ENCODE measurements at regions not wholly inside any gene's neighbourhood (a gene's known extent, or its start where the extent isn't known, plus 50 kb on each side); places are given as distances from the start of the nearest gene placed in this dataset.

DNA sequence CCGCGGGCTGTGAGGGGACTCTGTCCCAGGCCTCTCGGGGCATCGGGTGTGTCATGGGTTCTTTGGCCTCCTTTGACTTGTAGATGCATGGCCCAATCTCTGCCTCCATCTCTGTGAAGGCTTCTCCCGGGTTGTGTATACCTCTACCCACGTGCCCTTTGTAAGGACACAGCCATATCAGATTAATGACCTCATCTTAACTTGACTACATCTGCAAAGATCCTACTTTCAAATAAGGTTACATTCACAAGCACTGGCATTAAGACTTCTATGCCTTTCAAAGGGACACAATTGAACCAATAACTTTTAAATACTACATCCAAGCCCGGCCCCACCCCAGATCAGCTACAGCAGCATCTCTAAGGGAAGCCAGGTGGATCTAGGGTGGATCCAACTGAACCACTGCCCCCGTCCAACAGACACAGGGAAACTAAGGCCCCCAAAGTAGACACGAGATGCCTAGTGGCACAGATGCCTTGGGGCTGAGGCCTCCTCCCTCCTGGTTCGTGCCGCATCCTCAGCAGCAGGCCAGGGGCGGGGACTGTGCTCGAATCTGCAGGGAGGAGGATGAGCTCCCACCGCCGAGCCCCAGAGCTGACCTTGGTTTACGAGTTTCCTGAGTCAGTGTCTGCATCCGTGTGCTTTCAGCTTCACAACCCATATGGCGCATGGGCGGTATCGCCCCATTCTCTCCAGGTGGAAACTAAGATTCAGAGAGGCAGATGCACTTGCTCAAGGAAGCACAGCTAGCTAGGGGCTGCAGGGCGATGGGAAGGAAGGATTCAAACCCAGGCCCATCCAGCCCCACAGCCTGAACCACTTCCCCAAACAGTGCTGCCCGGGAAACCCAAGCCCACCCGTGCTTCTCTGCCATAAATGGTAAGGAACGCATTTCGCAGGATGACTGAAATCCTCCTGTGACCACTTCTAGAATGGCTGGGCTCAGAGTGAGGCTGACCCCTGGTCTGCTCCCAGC lies 353.3 kb downstream of the C16orf95 start:
- no peak for DNase-seq (ENCODE audit: low read depth in 2 of 3, low spot score in 2 of 3)

DNA sequence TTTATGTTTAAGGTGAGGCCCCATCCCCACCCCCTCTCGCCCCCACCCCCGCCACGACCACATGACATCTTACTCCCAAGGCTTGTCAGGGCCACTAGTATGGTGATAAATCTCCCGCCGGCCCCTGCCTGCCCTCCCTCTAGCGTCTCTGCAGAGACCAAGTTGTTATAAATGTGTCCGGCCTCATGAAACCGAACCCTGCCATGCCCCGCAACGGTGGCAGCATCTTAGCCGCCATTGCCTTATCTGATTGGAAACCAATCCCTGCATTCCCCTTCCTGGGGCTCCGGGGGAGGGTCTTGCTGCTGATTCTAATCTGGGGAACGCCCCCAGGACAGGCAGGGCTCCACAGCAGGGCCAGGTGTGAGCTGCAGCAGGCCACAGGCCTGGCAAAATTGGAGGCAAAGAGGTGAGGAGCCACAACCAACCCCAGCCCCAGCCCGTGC lies 352.4 kb downstream of the C16orf95 start:
- DNase-seq (ENCODE audit: low read depth in 2 of 3, low spot score in 2 of 3), result no peak

DNA sequence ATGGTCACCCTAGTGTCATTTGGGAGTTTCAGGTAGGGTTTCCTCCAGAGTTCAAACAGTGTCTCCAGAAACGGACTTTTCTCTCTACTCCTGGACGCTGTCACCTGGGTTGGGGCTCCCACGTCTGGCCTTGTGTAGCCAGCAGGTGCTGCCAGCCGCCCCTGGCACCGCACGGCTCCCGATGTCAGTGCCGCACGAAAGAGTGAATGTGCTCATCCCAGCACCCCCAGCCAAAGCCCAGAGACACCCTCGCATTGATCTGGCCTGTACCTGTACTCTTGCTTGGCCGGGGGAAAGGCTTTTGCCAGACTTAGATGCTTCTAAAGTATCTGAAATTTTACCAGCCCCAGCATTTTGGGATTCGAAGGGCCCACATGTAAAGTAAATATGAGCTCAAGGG lies 351.9 kb downstream of the C16orf95 start:
- no peak for DNase-seq (ENCODE audit: low read depth in 2 of 3, low spot score in 2 of 3)

DNA sequence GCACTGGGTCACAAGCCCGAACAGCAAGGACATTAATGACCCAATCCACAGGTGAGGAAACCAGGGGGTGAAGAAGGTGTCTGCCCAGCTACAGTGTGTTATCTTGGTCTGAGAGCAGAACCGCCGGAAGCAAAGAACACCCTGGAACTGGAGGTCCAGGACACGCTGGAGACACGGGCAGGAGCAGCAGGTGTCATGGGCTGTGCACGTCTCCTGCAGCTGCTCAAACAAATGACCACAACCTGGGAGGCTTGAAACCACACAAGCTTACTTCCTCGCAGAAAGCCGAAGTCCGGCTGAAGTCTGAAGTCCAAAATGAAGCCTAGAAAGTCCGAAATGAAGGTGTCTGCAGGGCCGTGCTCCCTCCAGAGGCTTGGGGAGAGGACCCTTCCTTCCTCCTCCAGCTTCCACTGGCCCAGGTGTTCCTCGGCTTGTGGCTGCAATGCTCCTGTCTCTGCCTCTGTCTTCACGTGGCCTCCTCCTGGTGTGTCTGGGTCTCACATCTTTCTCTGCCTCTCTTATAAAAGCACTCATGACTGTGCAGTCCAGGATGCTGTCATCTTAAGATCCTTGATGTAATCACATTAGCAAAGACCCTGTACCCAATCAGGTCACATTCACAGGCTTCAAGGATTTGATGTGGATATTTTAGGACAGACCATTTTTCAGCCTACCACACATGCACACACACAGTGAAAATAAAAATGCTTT lies 351.2 kb downstream of the C16orf95 start:
- DNase-seq (ENCODE audit: low read depth in 2 of 3, low spot score in 2 of 3), result no peak

DNA sequence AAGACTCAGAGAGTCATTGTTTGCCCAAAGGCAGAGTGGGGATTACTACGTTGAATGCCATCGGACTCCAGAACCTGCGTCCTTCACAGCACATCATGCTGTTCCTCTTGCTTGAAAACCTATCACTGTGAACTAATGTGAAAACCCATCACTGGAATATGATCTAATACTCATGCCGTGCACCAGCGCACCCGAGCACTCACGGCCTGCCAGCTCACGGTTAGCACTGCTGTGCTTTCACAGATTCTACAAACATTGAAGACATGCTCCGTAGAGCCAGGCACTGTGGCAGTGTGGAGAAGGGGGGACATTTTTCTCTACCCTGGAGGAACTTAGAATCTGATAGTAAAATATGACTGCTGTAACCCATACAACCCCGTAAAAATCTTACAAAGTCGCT lies 350.4 kb downstream of the C16orf95 start:
- DNase-seq (ENCODE audit: low read depth in 2 of 3, low spot score in 2 of 3), result no peak

DNA sequence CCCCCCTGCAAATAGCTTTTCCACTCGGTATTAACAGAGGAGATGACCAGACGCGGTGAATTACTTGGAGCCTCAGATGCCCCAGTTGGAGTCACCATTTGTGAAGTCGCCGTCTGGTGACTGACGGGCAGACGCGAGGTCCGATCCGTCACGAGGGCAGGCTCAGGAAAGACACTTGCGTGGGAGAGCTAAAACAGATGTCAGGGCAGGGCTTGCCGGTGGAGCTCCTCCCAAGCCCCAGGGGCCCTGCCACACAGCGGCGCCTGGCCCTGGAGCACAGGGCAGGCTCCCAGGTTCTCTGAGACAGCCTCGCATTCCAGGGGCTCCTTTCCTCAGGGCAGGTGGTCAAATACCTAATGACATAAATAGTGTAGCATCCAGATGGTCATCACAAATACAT lies 348.3 kb downstream of the C16orf95 start:
- no peak for DNase-seq (ENCODE audit: low read depth in 2 of 3, low spot score in 2 of 3)

DNA sequence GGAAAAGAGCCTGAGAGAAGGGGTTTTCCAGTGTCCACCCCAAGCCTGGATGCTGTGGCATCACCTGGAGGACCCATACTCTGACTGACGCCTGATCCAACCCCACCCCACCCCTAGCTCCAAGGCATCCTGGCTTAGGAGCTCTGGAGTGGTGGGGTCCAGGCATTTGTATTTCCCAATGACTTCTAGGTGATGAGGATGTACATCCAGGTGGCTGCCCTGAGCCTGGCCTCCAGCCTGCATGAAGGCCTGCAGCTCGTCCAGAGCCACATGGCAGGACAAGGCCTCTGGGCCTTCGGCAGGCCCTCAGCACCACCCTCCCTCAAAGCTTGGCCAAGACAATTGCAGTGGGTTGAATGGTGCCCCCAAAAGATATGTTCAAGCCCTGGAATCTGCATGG lies 347.5 kb downstream of the C16orf95 start:
- no peak for DNase-seq (ENCODE audit: low read depth in 2 of 3, low spot score in 2 of 3)

DNA sequence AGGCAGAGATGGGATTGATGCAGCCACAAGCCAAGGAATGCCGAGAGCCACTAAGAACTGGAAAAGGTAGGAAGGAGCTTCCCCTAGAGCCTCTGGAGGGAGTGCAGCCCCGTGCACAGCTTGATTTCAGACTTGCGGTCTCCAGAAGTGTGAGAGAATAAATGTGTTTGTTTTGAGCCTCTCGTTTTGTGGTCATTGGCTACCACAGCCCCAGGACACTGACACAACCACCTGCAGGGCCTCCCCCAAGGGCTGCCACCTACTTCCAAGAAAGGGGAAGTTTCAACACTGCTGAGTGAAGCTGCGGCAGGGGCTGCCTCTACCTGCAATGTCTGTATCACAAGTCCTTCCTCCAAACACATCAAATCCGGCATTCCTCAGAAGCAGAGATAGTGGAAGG lies 346.9 kb downstream of the C16orf95 start:
- DNase-seq (ENCODE audit: low read depth in 2 of 3, low spot score in 2 of 3), result no peak

DNA sequence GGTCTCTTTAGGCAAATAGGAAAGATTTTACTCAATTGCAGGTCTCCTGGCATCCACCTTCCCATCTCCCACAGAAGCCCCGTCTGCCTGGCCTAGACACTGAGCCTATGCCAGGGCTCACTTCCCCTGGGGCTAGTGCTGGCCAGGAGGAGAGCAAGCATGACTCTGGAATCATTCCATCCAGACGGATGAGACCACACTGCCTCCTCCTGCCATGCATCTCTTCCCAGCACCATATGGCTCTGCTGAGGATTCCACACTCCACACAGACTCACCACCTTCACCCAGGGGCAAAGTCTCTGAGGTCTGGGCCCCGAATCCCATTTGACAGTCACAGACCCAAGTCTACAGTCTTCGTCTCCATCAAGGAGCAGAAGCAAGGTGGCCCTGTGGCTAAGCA lies 346.5 kb downstream of the C16orf95 start:
- no peak for DNase-seq (ENCODE audit: low read depth in 2 of 3, low spot score in 2 of 3)

DNA sequence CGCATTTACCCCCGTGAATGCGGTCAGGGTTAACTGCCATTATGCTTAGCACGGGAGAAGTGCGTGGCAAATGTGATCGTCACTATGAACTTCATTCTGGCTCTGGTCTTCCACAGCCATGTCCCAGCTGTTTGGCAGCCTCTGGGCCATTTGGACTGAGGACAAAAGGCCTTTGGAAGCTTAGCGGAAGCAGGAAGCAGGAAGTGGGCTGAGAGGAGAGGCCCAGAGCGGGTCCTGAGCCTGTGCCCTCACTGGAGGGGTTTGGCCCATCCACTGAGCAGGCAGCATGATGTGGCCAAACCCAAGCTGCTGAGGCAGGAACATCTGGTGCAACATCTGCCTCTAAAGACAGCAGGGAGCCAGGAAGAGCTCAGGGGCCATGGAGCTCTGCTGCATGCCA lies 345.9 kb downstream of the C16orf95 start:
- no peak for DNase-seq (ENCODE audit: low read depth in 2 of 3, low spot score in 2 of 3)

DNA sequence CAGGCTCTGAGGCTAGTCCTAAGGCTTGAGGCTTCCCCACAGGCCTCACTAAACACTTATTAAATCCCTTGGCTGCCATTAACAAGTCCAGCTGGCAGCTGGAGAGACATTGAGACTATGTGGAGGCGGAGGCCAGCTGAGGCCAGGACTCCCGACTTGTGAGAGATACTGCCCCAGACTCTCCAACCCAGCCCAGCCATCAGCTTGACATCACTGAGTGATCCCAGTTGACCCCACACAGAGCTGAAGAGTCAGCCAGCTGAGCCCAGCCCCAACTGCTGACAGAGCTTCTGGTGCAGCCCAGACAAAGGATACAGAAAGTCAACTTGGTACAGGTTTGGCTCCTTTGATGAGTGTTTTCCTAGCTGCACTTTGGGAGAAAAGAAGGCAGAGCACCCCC lies 343.1 kb downstream of the C16orf95 start:
- DNase-seq (ENCODE audit: low read depth in 2 of 3, low spot score in 2 of 3), result no peak

DNA sequence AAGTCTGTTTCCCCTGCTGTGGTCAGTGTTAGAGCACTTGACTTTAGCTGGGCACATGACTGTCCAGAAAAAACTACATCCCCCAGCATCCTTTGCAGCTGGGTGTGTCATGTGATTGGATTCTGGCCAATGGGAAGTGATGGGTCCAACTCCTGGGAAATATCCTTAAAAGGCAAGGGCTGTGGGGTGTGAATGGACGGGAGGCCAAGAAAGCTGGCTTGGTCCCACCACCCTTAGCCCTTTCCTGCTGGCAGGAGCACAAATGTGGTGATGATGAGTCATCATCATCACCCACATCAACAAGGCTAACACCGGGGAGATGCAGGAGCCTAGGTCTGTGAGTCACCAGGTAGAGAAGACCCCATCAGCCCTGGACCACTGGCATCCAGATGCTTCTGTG lies 341.7 kb downstream of the C16orf95 start:
- DNase-seq (ENCODE audit: low read depth in 2 of 3, low spot score in 2 of 3), result no peak

DNA sequence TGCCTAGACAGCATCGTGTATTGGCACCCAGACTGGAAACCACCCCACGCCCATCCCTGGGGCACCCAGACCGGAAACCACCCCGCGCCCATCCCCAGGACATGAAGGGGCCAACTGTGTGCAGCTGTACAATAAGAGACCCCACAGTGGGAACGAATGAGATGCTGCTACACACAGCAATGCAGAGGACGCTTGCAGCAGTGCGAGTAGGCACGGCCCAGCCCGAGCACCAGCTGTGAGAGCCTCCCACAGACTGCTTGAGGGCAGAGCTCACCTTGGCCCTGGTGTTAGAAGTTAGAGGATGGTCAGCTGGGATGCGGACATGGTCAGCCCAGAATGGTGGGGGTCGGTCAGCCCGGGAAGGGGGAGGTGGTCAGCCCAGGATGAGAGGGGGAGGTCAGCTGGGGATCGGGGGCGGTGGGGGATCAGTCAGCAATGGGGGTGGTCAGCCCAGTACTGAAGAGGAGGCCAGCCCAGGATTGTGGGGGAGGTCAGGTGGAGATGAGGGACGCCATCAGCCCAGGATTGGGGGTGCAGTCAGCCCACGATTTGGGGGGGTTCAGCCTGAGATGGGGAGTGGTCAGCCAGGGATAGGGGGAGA lies 340.0 kb downstream of the C16orf95 start:
- no peak for DNase-seq (ENCODE audit: low read depth in 2 of 3, low spot score in 2 of 3)

DNA sequence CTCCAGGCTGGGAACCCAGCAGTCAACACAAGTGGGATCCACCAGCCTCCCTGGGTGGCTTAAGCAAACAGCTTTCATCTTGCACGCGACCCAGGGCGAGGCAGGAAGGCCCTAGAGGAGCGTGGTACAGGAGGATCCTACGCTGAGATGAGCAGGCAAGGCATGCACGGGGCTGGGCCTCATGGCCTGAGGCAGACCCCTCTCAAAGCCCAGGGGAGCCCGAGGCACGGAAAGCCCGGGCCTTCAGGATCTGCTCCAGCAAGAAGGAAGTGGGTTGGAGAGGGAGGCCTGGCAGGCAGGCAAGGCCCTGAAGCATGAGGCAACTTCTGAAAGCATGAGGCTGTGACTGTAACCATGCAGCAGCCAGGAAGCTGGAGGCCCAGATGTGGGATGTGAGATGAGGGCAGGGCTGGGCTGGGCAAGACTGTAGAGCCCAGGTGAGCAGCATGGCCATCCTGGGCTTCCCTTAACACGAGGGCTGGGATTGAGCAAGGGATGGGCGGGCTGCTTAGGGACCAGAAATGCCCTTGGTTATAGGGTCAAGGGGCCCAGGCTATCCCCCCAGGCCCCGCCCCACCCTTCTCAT lies 338.7 kb downstream of the C16orf95 start:
- DNase-seq (ENCODE audit: low read depth in 2 of 3, low spot score in 2 of 3), result no peak

DNA sequence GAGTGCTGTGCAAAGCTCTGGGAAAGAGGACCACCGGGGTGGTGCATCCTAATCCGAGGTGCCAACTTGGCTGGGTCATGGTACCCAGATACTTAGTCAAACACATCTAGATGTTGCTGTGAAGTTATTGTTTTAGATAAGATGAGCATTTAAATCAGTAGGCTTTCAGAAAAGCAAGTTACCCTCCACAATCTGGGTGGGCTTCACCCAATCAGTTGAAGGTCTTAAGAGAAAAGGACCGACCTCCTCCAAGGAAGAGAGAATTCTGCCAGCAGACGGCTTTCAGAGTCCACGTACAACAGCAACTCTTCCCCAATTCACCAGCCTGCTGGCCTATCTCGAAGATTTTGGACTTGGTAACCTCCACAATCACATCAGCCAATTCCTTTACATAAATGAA lies 338.1 kb downstream of the C16orf95 start:
- DNase-seq (ENCODE audit: low read depth in 2 of 3, low spot score in 2 of 3), result no peak

DNA sequence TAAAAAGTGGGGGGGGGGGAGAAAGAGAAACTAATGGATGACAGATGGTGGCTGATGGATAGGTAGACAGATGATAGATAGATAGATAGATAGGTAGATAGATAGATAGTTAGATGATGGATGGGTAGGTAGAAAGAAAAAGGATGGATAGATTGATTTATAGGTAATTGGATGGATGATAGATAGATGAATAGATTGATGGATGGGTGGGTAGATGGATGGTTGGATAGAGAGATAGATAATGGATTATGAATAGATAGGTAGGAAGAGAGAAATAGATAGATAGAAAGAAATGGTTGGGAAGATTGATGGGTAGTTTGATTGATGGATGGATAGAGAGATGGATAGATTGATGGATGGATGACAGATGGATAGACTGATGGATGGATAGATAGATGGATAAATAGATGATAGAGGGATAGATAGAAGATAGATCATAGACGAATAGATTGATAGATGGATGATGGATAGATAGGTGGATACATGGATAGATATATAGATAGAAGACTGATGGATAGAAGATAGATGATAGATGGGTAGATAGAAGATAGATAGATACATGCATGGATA lies 337.1 kb downstream of the C16orf95 start:
- DNase-seq (ENCODE audit: low read depth in 2 of 3, low spot score in 2 of 3), result no peak

DNA sequence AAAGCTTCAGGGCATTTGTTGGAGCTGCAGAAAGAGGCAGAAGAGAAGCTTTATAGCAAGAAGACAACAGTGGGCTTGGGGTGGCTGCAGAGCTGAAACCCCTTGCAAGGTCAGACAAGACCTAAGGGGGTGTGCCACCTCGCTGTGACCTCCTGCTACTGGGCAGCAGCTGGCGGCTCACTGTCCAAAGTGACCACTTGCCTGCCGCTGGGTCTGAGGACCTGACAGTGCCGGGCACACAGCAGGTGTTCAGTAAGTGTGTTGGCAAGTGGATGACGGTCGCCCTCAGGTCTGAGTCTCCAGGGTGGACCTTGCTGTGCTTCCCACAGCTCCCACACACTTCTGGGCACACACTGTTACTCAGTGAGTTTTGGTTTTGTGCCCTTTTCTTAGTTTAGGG lies 336.5 kb downstream of the C16orf95 start:
- no peak for DNase-seq (ENCODE audit: low read depth in 2 of 3, low spot score in 2 of 3)

DNA sequence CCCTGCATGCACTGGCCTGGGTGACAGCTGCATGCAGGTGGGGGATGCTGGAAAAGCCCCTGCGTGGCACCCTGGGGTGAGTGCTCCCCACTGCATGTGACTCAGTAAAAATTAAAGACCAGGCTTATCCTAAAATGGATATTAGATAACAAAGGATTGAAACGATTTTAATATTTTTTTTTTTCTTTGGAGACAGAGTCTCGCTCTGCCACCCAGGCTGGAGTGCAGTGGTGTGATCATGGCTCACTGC lies 334.9 kb downstream of the C16orf95 start:
- no peak for DNase-seq (ENCODE audit: low read depth in 2 of 3, low spot score in 2 of 3)

DNA sequence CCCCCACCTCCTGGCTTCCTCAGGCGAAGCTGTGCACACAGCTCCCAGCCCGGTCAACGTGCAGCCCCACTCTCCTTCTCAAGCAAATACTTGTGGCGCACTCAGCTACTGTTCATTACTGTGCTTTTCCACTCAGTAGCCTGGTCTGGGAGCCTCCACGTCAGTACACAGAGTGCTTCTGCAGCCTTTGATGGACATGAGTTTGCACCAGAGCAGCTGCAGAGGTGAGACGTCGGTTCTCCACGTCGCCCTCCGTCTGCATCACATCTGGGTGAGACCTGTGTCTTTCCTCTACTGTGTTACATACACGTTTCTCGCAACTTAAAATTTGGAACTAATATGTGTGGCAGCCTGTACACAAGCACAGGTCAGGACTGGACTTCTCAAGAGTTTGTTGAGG lies 334.3 kb downstream of the C16orf95 start:
- DNase-seq (ENCODE audit: low read depth in 2 of 3, low spot score in 2 of 3), result no peak

DNA sequence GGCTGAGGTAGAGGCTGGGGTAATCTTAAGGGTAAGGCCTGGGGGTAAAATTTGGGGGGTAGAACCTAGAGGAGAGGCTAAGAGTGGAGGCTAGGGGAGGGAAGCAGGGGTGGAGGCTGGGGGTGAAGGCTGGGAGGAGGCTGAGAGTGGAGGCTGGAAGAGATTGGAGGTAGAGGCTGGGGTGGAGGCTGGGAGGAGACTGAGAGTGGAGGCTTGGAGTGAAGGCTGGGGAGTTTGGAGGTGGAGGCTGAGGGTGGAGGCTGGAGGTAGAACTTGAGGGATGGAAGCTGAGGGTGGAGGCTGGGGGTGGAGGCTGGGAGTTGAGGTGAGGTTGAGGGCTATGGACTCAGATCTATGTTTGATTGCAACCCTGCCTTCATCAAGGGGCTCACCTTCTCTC lies 333.6 kb downstream of the C16orf95 start:
- DNase-seq (ENCODE audit: low read depth in 2 of 3, low spot score in 2 of 3), result no peak

DNA sequence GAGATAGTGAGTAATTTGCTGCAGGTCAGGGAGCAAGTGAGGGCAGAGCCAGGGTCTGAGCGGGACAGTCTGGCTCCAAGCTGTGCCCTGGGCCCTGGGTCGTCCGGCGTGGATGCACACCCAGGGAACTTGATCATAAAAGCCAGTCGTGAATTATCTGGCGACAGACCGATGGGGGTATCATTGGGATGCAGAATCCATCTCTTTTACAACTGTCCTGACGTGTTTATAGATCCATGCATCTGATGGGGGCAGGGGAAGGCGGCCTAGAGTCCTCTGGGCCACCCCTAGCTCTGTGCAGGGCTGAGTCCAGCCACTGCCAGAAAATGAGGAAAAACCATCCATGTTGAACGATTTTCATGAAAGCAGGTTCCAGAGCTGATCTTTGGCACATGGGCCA lies 332.8 kb downstream of the C16orf95 start:
- DNase-seq (ENCODE audit: low read depth in 2 of 3, low spot score in 2 of 3), result no peak
